ENCODE measurements at regions not wholly inside any gene's neighbourhood (a gene's known extent, or its start where the extent isn't known, plus 50 kb on each side); places are given as distances from the start of the nearest gene placed in this dataset.

DNA sequence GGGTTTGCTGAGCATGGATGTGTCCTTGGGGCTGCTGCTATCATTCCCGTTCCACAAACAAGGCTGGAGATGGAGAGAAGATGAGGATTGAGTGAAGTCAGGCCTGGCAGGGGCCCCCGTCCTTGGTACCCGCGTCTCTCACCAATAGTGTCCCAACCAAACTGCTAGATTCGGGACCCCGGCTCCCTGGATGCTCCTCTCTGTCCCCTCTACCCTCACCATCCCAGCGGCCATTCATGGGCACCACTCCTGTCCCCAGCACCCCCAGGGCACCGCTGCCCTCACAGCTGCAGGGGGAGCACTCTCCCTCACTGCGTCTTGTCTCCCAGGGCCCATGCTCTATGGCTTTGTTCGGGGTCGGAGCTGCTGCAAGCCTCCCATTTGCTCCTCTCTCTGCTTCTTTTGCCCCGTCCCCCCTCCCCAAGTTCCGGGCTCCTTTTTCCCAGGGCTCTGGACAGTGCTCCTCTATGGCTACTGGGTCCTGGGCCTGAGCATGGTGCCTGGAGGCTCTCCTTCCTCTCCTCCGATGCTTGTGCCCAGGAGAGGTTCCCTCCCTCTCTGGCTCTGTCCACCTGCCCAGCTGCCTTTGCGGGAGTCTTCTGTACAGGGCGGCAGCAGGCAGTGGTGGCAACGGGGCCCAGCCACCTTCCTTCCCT lies 219.5 kb downstream of the TEX29 start:
- no peak overlapping the region for H3K4me3 Mint-ChIP-seq
- ATAC-seq (no peak), DNase-seq (no peak)
- peaks cover 0 to 13% (median 6%) of the 10 kb centered on the region in 4 donors for H3K4me1 Mint-ChIP-seq
- peaks cover 8 to 56% (median 31%) of the 10 kb centered on the region in 5 donors for H3K27me3 Mint-ChIP-seq
- peaks cover 0 to 10% (median 0%) of the 10 kb centered on the region in 9 donors for H3K9me3 Mint-ChIP-seq
- POLR2A ChIA-PET: no interaction called here
- H3K27ac Mint-ChIP-seq: peak overlapping the region in 1 of 10 donors; percentile 19
- H3K36me3 Mint-ChIP-seq: no peaks in the 10 kb centered on the region

DNA sequence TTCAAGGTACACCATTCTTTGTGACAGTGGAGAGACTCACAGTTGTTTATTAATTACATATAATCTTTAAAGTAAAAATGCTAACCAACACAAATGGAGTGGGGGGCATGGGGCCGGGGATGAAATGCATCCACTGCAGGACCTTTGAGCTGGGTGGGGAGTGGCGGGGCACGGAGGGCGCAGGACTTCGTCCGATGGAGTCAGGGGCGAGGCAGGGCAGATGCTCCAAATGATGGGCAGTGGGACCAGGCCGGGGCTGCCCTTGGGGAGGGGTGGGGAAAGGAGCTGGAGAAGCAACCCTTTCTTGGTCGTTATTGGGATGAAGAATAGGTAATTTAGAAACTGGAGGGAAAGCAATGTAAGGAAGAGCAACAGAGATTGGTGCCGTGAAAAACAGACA lies 220.0 kb downstream of the TEX29 start:
- DNase-seq: no peak
- H3K9me3 Mint-ChIP-seq: peaks cover 0 to 10% (median 0%) of the 10 kb centered on the region in 9 donors
- H3K27me3 Mint-ChIP-seq: peaks cover 8 to 50% (median 28%) of the 10 kb centered on the region in 5 donors
- H3K36me3 Mint-ChIP-seq: no peaks in the 10 kb centered on the region
- ATAC-seq: no peak
- peaks cover 0 to 7% (median 2%) of the 10 kb centered on the region in 4 donors for H3K4me1 Mint-ChIP-seq
- POLR2A ChIA-PET: no interaction called here
- no peak overlapping the region for H3K4me3 Mint-ChIP-seq
- H3K27ac Mint-ChIP-seq: no peak overlapping the region

GRCh38 chr13:111541345-111541744 lies 220.9 kb downstream of the TEX29 start:
- Mint-ChIP-seq H3K4me3 (no peak overlapping the region), H3K4me1 (peaks cover 0 to 2% (median 0%) of the 10 kb centered on the region in 4 donors), H3K27ac (no peak overlapping the region), H3K27me3 (peaks cover 5 to 42% (median 26%) of the 10 kb centered on the region in 5 donors), H3K36me3 (no peaks in the 10 kb centered on the region), H3K9me3 (peaks cover 0 to 10% (median 0%) of the 10 kb centered on the region in 9 donors)
- POLR2A ChIA-PET: no interaction called here
- DNase-seq: no peak
- no peak for ATAC-seq

GRCh38 chr13:111541752-111542529 lies 221.5 kb downstream of the TEX29 start:
- POLR2A ChIA-PET: no interaction called here
- Mint-ChIP-seq H3K27ac (no peak overlapping the region), H3K4me1 (no peaks in the 10 kb centered on the region), H3K27me3 (peaks cover 2 to 36% (median 21%) of the 10 kb centered on the region in 5 donors), H3K9me3 (peaks cover 0 to 10% (median 0%) of the 10 kb centered on the region in 9 donors), H3K4me3 (no peak overlapping the region), H3K36me3 (no peaks in the 10 kb centered on the region)
- DNase-seq (no peak), ATAC-seq (no peak)

- no peak for DNase-seq
- POLR2A ChIA-PET: no interaction called here
- Mint-ChIP-seq H3K36me3 (no peaks in the 10 kb centered on the region), H3K27ac (no peak overlapping the region), H3K4me1 (no peaks in the 10 kb centered on the region), H3K27me3 (peaks cover 0 to 28% (median 17%) of the 10 kb centered on the region in 5 donors), H3K9me3 (peaks cover 0 to 10% (median 0%) of the 10 kb centered on the region in 9 donors), H3K4me3 (no peak overlapping the region)
- no peak for ATAC-seq
These were observed 222.3 kb downstream of the TEX29 start for GRCh38 chr13:111542530-111543341.

DNA sequence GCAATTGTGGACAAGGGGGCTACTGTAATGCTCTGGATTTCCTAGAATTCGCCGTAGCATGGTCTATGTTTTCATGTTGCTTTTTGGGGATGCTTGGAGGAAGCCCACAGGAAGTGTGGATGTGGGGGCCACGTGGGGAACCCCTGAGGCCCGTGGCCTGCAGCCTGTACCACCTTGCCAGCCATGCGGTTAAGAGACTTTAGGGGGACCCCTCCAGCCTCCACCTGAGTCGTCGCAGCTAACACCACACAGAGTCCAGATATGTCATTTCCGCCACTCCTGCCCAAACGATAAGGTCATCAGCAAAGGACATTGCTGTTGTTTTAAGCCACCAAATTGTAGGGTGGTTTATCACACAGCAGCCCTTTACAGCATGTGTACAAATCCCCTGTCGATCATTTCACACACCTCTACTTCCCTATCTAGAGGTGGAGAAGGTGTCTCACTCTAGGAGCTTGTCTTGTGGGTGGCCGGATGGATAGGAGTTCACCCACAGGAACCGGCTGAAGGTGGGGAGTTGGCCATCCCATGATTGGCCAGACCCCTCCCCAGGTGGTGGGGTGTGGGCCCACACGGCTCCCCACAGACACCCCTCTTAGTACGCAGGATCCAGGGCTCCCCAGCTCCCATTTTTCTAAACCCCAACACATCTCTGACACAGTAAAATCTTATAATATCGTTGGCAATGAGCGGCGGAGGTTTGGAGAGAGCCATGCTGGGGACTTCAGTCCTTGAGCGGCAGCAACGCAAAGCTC lies 226.7 kb downstream of the TEX29 start:
- POLR2A ChIA-PET: no interaction called here
- H3K4me3 Mint-ChIP-seq: no peak overlapping the region
- ATAC-seq: no peak
- peaks cover 0 to 2% (median 0%) of the 10 kb centered on the region in 4 donors for H3K4me1 Mint-ChIP-seq
- no peak for DNase-seq
- H3K9me3 Mint-ChIP-seq: peaks cover 0 to 10% (median 0%) of the 10 kb centered on the region in 9 donors
- H3K27me3 Mint-ChIP-seq: peaks cover 2 to 13% (median 6%) of the 10 kb centered on the region in 5 donors
- H3K27ac Mint-ChIP-seq: no peak overlapping the region
- H3K36me3 Mint-ChIP-seq: no peaks in the 10 kb centered on the region

DNA sequence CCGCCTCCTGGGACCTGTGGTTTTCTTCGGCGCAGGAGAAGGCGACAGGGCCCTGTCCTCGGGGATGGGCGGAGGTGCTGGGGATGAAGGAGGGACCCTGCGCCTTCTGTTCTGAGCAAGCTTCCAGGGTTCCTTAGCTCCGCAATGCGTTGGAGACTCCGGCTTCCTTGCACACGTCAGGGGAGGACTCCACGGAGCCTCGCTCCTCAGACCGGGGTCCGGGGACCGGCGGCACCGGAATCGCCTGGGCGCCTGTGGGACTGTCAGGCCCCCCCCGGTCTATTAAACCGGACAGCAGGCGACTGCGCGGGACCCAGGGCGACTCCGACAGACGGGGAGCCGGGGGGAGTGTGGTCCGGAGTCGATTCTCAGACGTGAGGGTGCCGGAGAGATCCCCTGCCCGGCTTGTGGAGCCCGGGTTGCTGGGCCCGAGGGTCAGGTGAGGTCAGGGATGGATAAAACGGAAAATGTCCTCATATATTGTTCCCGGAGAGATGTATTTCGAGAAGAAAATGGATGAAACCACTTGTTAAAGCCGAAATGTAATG lies 227.4 kb downstream of the TEX29 start:
- Mint-ChIP-seq H3K36me3 (no peaks in the 10 kb centered on the region), H3K4me1 (peaks cover 0 to 2% (median 0%) of the 10 kb centered on the region in 4 donors), H3K27me3 (peaks cover 2 to 14% (median 5%) of the 10 kb centered on the region in 5 donors), H3K9me3 (peaks cover 0 to 10% (median 0%) of the 10 kb centered on the region in 9 donors), H3K27ac (no peak overlapping the region), H3K4me3 (no peak overlapping the region)
- ATAC-seq (no peak), DNase-seq (no peak)
- POLR2A ChIA-PET: no interaction called here

DNA sequence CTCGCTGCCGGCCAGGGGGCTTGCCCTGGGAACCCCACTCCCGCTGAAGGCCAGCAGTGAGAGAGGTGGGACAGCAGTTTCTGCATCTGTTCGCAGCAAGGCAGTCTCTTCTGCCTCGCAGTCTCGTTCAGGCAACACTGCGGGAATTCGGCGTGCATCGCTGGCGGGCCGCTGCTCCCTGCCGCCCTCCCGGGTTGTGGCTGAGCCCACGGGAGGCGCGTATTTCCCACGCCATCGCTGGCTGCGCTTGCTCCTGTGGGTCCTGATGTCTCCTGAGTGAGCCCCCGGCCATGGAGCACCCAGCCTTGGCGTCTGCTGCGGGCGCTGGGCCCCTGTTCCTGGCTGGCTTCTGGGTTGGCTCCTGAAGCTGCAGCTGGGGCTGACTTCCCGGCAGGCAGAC lies 227.9 kb downstream of the TEX29 start:
- H3K9me3 Mint-ChIP-seq: peaks cover 0 to 10% (median 0%) of the 10 kb centered on the region in 9 donors
- H3K36me3 Mint-ChIP-seq: no peaks in the 10 kb centered on the region
- DNase-seq (no peak), ATAC-seq (no peak)
- no peak overlapping the region for H3K27ac Mint-ChIP-seq
- peaks cover 1 to 17% (median 2%) of the 10 kb centered on the region in 5 donors for H3K27me3 Mint-ChIP-seq
- H3K4me1 Mint-ChIP-seq: peaks cover 0 to 2% (median 0%) of the 10 kb centered on the region in 4 donors
- H3K4me3 Mint-ChIP-seq: no peak overlapping the region
- POLR2A ChIA-PET: no interaction called here

DNA sequence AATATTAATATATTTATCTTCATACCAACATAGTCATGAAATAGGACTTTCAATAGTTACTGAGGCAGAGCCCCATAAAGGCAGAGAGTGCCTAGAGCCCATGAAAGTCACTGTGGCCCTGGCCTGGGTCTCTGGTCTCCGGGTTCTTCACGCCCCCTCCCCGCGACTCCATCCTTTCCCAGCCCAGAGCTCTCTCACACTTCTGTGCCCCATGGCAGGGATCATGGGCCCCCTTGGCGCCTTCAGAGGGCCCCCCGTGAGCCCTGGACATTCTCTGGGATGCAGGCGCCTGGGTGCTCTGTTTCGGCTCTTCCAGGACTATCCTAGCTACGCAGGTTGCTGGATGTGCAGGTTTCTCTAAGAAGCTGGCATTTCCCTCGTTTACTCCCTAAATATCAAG lies 228.4 kb downstream of the TEX29 start:
- DNase-seq: no peak
- POLR2A ChIA-PET: no interaction called here
- Mint-ChIP-seq H3K4me1 (peaks cover 0 to 2% (median 0%) of the 10 kb centered on the region in 4 donors), H3K9me3 (peaks cover 0 to 10% (median 0%) of the 10 kb centered on the region in 9 donors), H3K27me3 (peaks cover 0 to 19% (median 2%) of the 10 kb centered on the region in 5 donors), H3K27ac (no peak overlapping the region), H3K36me3 (no peaks in the 10 kb centered on the region), H3K4me3 (no peak overlapping the region)
- no peak for ATAC-seq

- Mint-ChIP-seq H3K27ac (no peak overlapping the region), H3K36me3 (no peaks in the 10 kb centered on the region), H3K27me3 (peaks cover 0 to 19% (median 2%) of the 10 kb centered on the region in 5 donors), H3K9me3 (peaks cover 0 to 4% (median 0%) of the 10 kb centered on the region in 9 donors), H3K4me1 (peaks cover 0 to 2% (median 0%) of the 10 kb centered on the region in 4 donors), H3K4me3 (no peak overlapping the region)
- DNase-seq (no peak), ATAC-seq (no peak)
- POLR2A ChIA-PET: no interaction called here
These were observed 229.0 kb downstream of the TEX29 start for GRCh38 chr13:111549464-111549863.

- POLR2A ChIA-PET: no interaction called here
- Mint-ChIP-seq H3K9me3 (peaks cover 0 to under 1% (median 0%) of the 10 kb centered on the region in 9 donors), H3K27ac (peak overlapping the region in 1 of 10 donors; percentile 3), H3K27me3 (peaks cover 0 to 19% (median 2%) of the 10 kb centered on the region in 5 donors), H3K36me3 (no peaks in the 10 kb centered on the region), H3K4me1 (peaks cover 0 to 2% (median 0%) of the 10 kb centered on the region in 4 donors), H3K4me3 (no peak overlapping the region)
- no peak for ATAC-seq
- no peak for DNase-seq
These were observed 229.6 kb downstream of the TEX29 start for GRCh38 chr13:111550062-111550461.

All from naive thymus-derived CD8-positive, alpha-beta T cell (primary cell).